Spleen (tissue), 11 donors: ENCODE measurements at regions not wholly inside any gene's neighbourhood (a gene's known extent, or its start where the extent isn't known, plus 50 kb on each side); places are given as distances from the start of the nearest gene placed in this dataset.
A peak's percentile ranks its signal among the peaks of the same experiment; 100 is the strongest.
"Not testable (repeated sequence)": the region's sequence is repeated elsewhere in the genome, so short reads cannot be mapped to it uniquely, and the experiment has no call there.

Source experiments
- DNase-seq: peaks from one replicate; pipeline ENCODE4 v3.0.0-alpha.2; 2020
- H3K27ac ChIP-seq, 8 donors: fragments of 200-600 bp; sonication (generic) in 7 of 8; 1 replicate in 4 of 8; 2 replicates in 4 of 8; pipeline versions ENCODE4 v1.5.0 to v1.8.0; 2016 to 2021; ENCODE audit warnings: inconsistent platforms in 4 of 8, mild to moderate bottlenecking in 4 of 8, moderate library complexity in 1 of 8
- H3K27me3 ChIP-seq, 7 donors: fragments of 200-600 bp; sonication (generic) in 6 of 7; replicated peaks in 1 of 7; 1 replicate in 4 of 7; 2 replicates in 3 of 7; pipeline versions ENCODE4 v1.5.0 to v1.8.0; 2016 to 2021; ENCODE audit warnings: inconsistent platforms in 3 of 7, mild to moderate bottlenecking in 1 of 7
- H3K36me3 ChIP-seq, 6 donors: fragments of 200-600 bp; sonication (generic) in 5 of 6; 1 replicate in 4 of 6; 2 replicates in 2 of 6; pipeline versions ENCODE4 v1.5.0 to v1.8.0; 2016 to 2021; ENCODE audit warnings: inconsistent platforms in 2 of 6
- H3K4me1 ChIP-seq, 6 donors: fragments of 200-600 bp; sonication (generic) in 5 of 6; 1 replicate in 3 of 6; 2 replicates in 3 of 6; pipeline versions ENCODE4 v1.5.0 to v1.8.0; 2016 to 2021; ENCODE audit warnings: inconsistent platforms in 3 of 6
- H3K4me3 ChIP-seq, 8 donors: fragments of 200-600 bp; sonication (generic) in 7 of 8; 1 replicate in 4 of 8; 2 replicates in 4 of 8; pipeline versions ENCODE4 v1.5.0 to v1.8.0; 2016 to 2021; ENCODE audit warnings: inconsistent platforms in 4 of 8, mild to moderate bottlenecking in 4 of 8, moderate library complexity in 2 of 8
- H3K9me3 ChIP-seq, 8 donors: fragments of 200-600 bp; sonication (generic) in 7 of 8; 1 replicate in 4 of 8; 2 replicates in 4 of 8; pipeline versions ENCODE4 v1.5.0 to v1.8.0; 2016 to 2021; ENCODE audit warnings: inconsistent platforms in 4 of 8
- CTCF ChIP-seq, 11 experiments: fragments of 200-600 bp in 7 of 11; fragments of 450-650 bp in 4 of 11; sonication (generic) in 4 of 11; IDR thresholded peaks in 8 of 11; conservative IDR thresholded peaks in 3 of 11; 1 replicate in 7 of 11; 2 replicates in 4 of 11; pipeline versions ENCODE4 v1.4.0 to v1.8.0; 2016 to 2021; ENCODE audit warnings: antibody characterized with exemption in 11 of 11, inconsistent platforms in 4 of 11, mild to moderate bottlenecking in 1 of 11
- POLR2A ChIP-seq, 3 donors: fragments of 450-650 bp; IDR thresholded peaks; one replicate each; pipeline ENCODE4 v1.5.1; 2017; ENCODE audit warnings: antibody characterized with exemption in 3 of 3, mild to moderate bottlenecking in 1 of 3
- POLR2AphosphoS5 ChIP-seq, 3 donors: sonication (generic); formaldehyde crosslinking; IDR thresholded peaks; one replicate each; pipeline ENCODE4 v1.5.1; 2017; ENCODE audit warnings: antibody characterized with exemption in 3 of 3
- WGBS, 5 donors: extraction: QIAGEN DNeasy Blood & Tissue Kit in 3 of 5; methylation state at CpG; one replicate each; pipeline versions ENCODE4 v1.1.5 to v1.1.7; 2013 to 2018; 5-methylcytosine and 5-hydroxymethylcytosine counted together
- intact Hi-C: fragments of 100-400 bp; cut with DNase I; formaldehyde crosslinking; loops from one replicate; pipeline ENCODE4 v1.15.0; 2023; ENCODE audit warnings: low total_unique reads
- donor health status: healthy with polysubstance abuse.
- donor health status: DM: no; HTN: no; CAD: no; lungs with moderate emphysema.
- donor health status: DM: no; HTN: no; CAD: no.
- donor health status: Bipolar disorder and iron deficiency.
- donor health status: healthy.
- donor health status: DM: no; HTN: no; CAD: no.
- donor health status: DM: yes; HTN: yes; CAD: no.

GRCh38 chrX:7596822-7597221 is 246.1 kb upstream of the VCX start:
- WGBS, 5 donors = 35 to 80% (median 39%) methylated on average over 2 of the region's 2 CpGs
- no peaks in the 10 kb centered on the region for H3K4me1 ChIP-seq
- DNase-seq = no peak
- peaks cover 0 to 7% (median 1%) of the 10 kb centered on the region in 8 donors for H3K9me3 ChIP-seq
- H3K27ac ChIP-seq = no peak overlapping the region
- H3K36me3 ChIP-seq = no peaks in the 10 kb centered on the region
- H3K27me3 ChIP-seq = no peaks in the 10 kb centered on the region
- intact Hi-C loops = no loop called here
- no peak for TF ChIP-seq POLR2AphosphoS5 (IDR thresholded peaks at IDR 0.05)
- H3K4me3 ChIP-seq = no peak overlapping the region

- WGBS, 5 donors = 89 to 95% (median 93%) methylated on average over 19 to 28 of the region's 28 CpGs
- H3K27ac ChIP-seq, H3K4me1 ChIP-seq, H3K36me3 ChIP-seq, H3K9me3 ChIP-seq, H3K27me3 ChIP-seq, H3K4me3 ChIP-seq, DNase-seq, intact Hi-C loops: not testable (repeated sequence)
Observed at GRCh38 chrX:7593370-7593769, 249.6 kb upstream of the VCX start.

GRCh38 chrX:7586126-7586525 is 256.8 kb upstream of the VCX start:
- no peak for DNase-seq
- WGBS, 5 donors = 3 to 9% (median 5%) methylated on average over 2 of the region's 2 CpGs
- Histone ChIP-seq H3K27ac (no peak overlapping the region), H3K4me3 (no peak overlapping the region), H3K4me1 (no peaks in the 10 kb centered on the region), H3K36me3 (no peaks in the 10 kb centered on the region), H3K27me3 (no peaks in the 10 kb centered on the region), H3K9me3 (no peaks in the 10 kb centered on the region)
- intact Hi-C loops = no loop called here
- TF ChIP-seq POLR2AphosphoS5 (IDR thresholded peaks at IDR 0.05) = no peak
- peak in 7 of 11 experiments; percentile 26 to 48 (median 40) for TF ChIP-seq CTCF (IDR thresholded peaks at IDR 0.05 in 8 of 11, conservative IDR thresholded peaks at IDR 0.05 in 3 of 11)

GRCh38 chrX:7582191-7582590 is 260.8 kb upstream of the VCX start:
- Histone ChIP-seq H3K27me3 (no peaks in the 10 kb centered on the region), H3K36me3 (no peaks in the 10 kb centered on the region), H3K4me1 (no peaks in the 10 kb centered on the region), H3K4me3 (no peak overlapping the region), H3K9me3 (no peaks in the 10 kb centered on the region), H3K27ac (no peak overlapping the region)
- no peak for DNase-seq
- intact Hi-C loops = no loop called here
- no peak for TF ChIP-seq POLR2A (IDR thresholded peaks at IDR 0.05)
- TF ChIP-seq CTCF (IDR thresholded peaks at IDR 0.05 in 8 of 11, conservative IDR thresholded peaks at IDR 0.05 in 3 of 11) = no peak
- TF ChIP-seq POLR2AphosphoS5 (IDR thresholded peaks at IDR 0.05) = no peak
- 43 to 55% (median 51%) methylated on average over 4 of the region's 4 CpGs for WGBS, 5 donors

- Histone ChIP-seq H3K9me3 (no peaks in the 10 kb centered on the region), H3K36me3 (no peaks in the 10 kb centered on the region), H3K4me1 (no peaks in the 10 kb centered on the region), H3K27me3 (no peaks in the 10 kb centered on the region), H3K4me3 (no peak overlapping the region), H3K27ac (no peak overlapping the region)
- no peak for DNase-seq
- 40 to 72% (median 61%) methylated on average over 1 to 2 of the region's 2 CpGs for WGBS, 5 donors
- intact Hi-C loops = no loop called here
- TF ChIP-seq POLR2AphosphoS5 (IDR thresholded peaks at IDR 0.05) = no peak
- no peak for TF ChIP-seq CTCF (IDR thresholded peaks at IDR 0.05 in 8 of 11, conservative IDR thresholded peaks at IDR 0.05 in 3 of 11)
- no peak for TF ChIP-seq POLR2A (IDR thresholded peaks at IDR 0.05)
Observed at GRCh38 chrX:7580127-7580526, 262.8 kb upstream of the VCX start.
